ENCODE measurements at regions not wholly inside any gene's neighbourhood (a gene's known extent, or its start where the extent isn't known, plus 50 kb on each side); places are given as distances from the start of the nearest gene placed in this dataset.

GRCh38 chr13:30845297-30846214 is 60.5 kb upstream of the MEDAG start:
- ATAC-seq (no peak), DNase-seq (no peak)

- DNase-seq = no peak
- ATAC-seq = no peak
Observed at GRCh38 chr13:30846311-30846710, 59.8 kb upstream of the MEDAG start.

GRCh38 chr13:30846866-30847265 is 59.2 kb upstream of the MEDAG start:
- no peak for ATAC-seq
- DNase-seq = no peak

GRCh38 chr13:30847650-30848307 is 58.3 kb upstream of the MEDAG start:
- ATAC-seq (peak; percentile 48), DNase-seq (no peak)

GRCh38 chr13:30848332-30849027 is 57.6 kb upstream of the MEDAG start:
- no peak for DNase-seq
- ATAC-seq = no peak

GRCh38 chr13:30849611-30850010 is 56.5 kb upstream of the MEDAG start:
- DNase-seq = no peak
- ATAC-seq = no peak

- DNase-seq = no peak
- ATAC-seq = no peak
Observed at GRCh38 chr13:30850204-30850866, 55.7 kb upstream of the MEDAG start.

- DNase-seq (no peak), ATAC-seq (no peak)
Observed at GRCh38 chr13:30850867-30851211, 55.2 kb upstream of the MEDAG start.

- DNase-seq (no peak), ATAC-seq (no peak)
Observed at GRCh38 chr13:30851697-30852096, 54.4 kb upstream of the MEDAG start.

- ATAC-seq (no peak), DNase-seq (no peak)
Observed at GRCh38 chr13:30855569-30855968, 50.5 kb upstream of the MEDAG start.

- DNase-seq = no peak
- no peak for ATAC-seq
Observed at GRCh38 chr13:30856005-30856790, 49.9 kb upstream of the MEDAG start.
